OCI-LY1 (cell line): ENCODE measurements at regions not wholly inside any gene's neighbourhood (a gene's known extent, or its start where the extent isn't known, plus 50 kb on each side); places are given as distances from the start of the nearest gene placed in this dataset.

Experiments
- H2AFZ ChIP-seq: fragments of 200-600 bp; sonication (generic), shearing (Covaris generic); 2 replicates; pipeline ENCODE4 v1.6.0; 2014; ENCODE audit warnings: antibody characterized with exemption, mild to moderate bottlenecking, low read length
- H3F3A ChIP-seq: fragments of 200-600 bp; sonication (generic), shearing (Covaris generic); 2 replicates; pipeline ENCODE4 v1.6.0; 2014; ENCODE audit warnings: mild to moderate bottlenecking, antibody characterized with exemption, low read length, moderate library complexity; ENCODE audit not compliant: insufficient read depth
- H3K27ac ChIP-seq: fragments of 200-600 bp; sonication (generic); 2 replicates; pipeline ENCODE4 v1.5.1; 2014; ENCODE audit warnings: low read length, mixed run types, mild to moderate bottlenecking, low read depth; ENCODE audit not compliant: poor library complexity, severe bottlenecking
- H3K27me3 ChIP-seq: fragments of 200-600 bp; sonication (generic); 2 replicates; pipeline ENCODE4 v1.6.0; 2014; ENCODE audit warnings: antibody characterized with exemption, mild to moderate bottlenecking, low read length, moderate library complexity; ENCODE audit not compliant: insufficient read depth
- H3K36me3 ChIP-seq: fragments of 200-600 bp; sonication (generic); 2 replicates; pipeline ENCODE4 v1.6.1; 2014; ENCODE audit warnings: mild to moderate bottlenecking, antibody characterized with exemption, low read length, moderate library complexity, mixed read lengths; ENCODE audit not compliant: insufficient read depth
- H3K4me1 ChIP-seq: fragments of 200-600 bp; sonication (generic); 2 replicates; pipeline ENCODE4 v1.5.1; 2014; ENCODE audit warnings: mild to moderate bottlenecking, low read length, moderate library complexity; ENCODE audit not compliant: insufficient read depth, severe bottlenecking
- H3K4me2 ChIP-seq: fragments of 200-600 bp; sonication (generic), shearing (Covaris generic); 2 replicates; pipeline ENCODE4 v1.6.1; 2014; ENCODE audit warnings: low read length
- H3K4me3 ChIP-seq: fragments of 200-600 bp; sonication (generic); 2 replicates; pipeline ENCODE4 v1.5.1; 2014; ENCODE audit warnings: low read length, low read depth, mild to moderate bottlenecking, mixed read lengths; ENCODE audit not compliant: poor library complexity, severe bottlenecking
- H3K79me2 ChIP-seq: fragments of 200-600 bp; shearing (Covaris generic); 2 replicates; pipeline ENCODE4 v1.6.1; 2016; ENCODE audit warnings: mixed run types, low read length, mixed read lengths; ENCODE audit not compliant: insufficient read depth
- H3K9ac ChIP-seq: fragments of 200-600 bp; sonication (generic), shearing (Covaris generic); 2 replicates; pipeline ENCODE4 v1.6.1; 2014; ENCODE audit warnings: mild to moderate bottlenecking, low read length, mixed read lengths
- H3K9me2 ChIP-seq: fragments of 200-600 bp; sonication (generic), shearing (Covaris generic); 2 replicates; pipeline ENCODE4 v1.6.1; 2014; ENCODE audit warnings: low read depth, mild to moderate bottlenecking, low read length, mixed read lengths
- H3K9me3 ChIP-seq: fragments of 200-600 bp; shearing (Covaris generic); 2 replicates; pipeline ENCODE4 v1.6.1; 2014; ENCODE audit warnings: low read length, mixed read lengths
- H4K20me1 ChIP-seq: fragments of 200-600 bp; sonication (generic), shearing (Covaris generic); 2 replicates; pipeline ENCODE4 v1.6.0; 2016; ENCODE audit warnings: mild to moderate bottlenecking, low read length; ENCODE audit not compliant: insufficient read depth
- CTCF ChIP-seq: fragments of 200-600 bp; sonication (generic), shearing (Covaris generic); IDR thresholded peaks from 2 replicates; pipeline ENCODE4 v1.5.1; 2017; ENCODE audit warnings: mild to moderate bottlenecking, antibody characterized with exemption, low read length, moderate library complexity, mixed read lengths
- EZH2 ChIP-seq: fragments of 200-600 bp; sonication (generic), shearing (Covaris generic); IDR thresholded peaks from 2 replicates; pipeline ENCODE4 v1.8.0; 2017; ENCODE audit warnings: borderline replicate concordance, mixed run types, mild to moderate bottlenecking, antibody characterized with exemption, low read length, moderate library complexity, mixed read lengths

- Histone ChIP-seq H3K79me2 (no peaks in the 10 kb centered on the region), H3K4me3 (no peak overlapping the region), H3K27ac (no peak overlapping the region), H3K27me3 (no peaks in the 10 kb centered on the region), H3K36me3 (no peaks in the 10 kb centered on the region), H3K9me2 (no peaks in the 10 kb centered on the region), H3K9me3 (no peaks in the 10 kb centered on the region), H2AFZ (no peak overlapping the region), H3K9ac (no peak overlapping the region), H3K4me1 (no peaks in the 10 kb centered on the region), H3K4me2 (no peak overlapping the region), H4K20me1 (no peaks in the 10 kb centered on the region), H3F3A (no peaks in the 10 kb centered on the region)
- TF ChIP-seq CTCF (no peak), EZH2 (no peak)
Observed at GRCh38 chr16:80283466-80284392, 257.1 kb upstream of the DYNLRB2 start.

GRCh38 chr16:80280557-80280956 lies 260.2 kb upstream of the DYNLRB2 start:
- Histone ChIP-seq H3K27ac (no peak overlapping the region), H3K4me2 (no peak overlapping the region), H3K36me3 (no peaks in the 10 kb centered on the region), H3K4me1 (no peaks in the 10 kb centered on the region), H3K4me3 (no peak overlapping the region), H4K20me1 (no peaks in the 10 kb centered on the region), H3K27me3 (no peaks in the 10 kb centered on the region), H3K9me2 (no peaks in the 10 kb centered on the region), H3K9ac (no peak overlapping the region), H3K79me2 (no peaks in the 10 kb centered on the region), H2AFZ (no peak overlapping the region), H3K9me3 (no peaks in the 10 kb centered on the region), H3F3A (no peaks in the 10 kb centered on the region)
- TF ChIP-seq CTCF (no peak), EZH2 (no peak)

- no peaks in the 10 kb centered on the region for H3K4me1 ChIP-seq
- H3K27ac ChIP-seq = no peak overlapping the region
- H3K4me2 ChIP-seq = no peak overlapping the region
- no peak overlapping the region for H2AFZ ChIP-seq
- no peak overlapping the region for H3K4me3 ChIP-seq
- no peak overlapping the region for H3K9ac ChIP-seq
- no peaks in the 10 kb centered on the region for H3K79me2 ChIP-seq
- H4K20me1 ChIP-seq = no peaks in the 10 kb centered on the region
- no peaks in the 10 kb centered on the region for H3K36me3 ChIP-seq
- no peaks in the 10 kb centered on the region for H3K27me3 ChIP-seq
- no peaks in the 10 kb centered on the region for H3K9me3 ChIP-seq
- H3F3A ChIP-seq = no peaks in the 10 kb centered on the region
- no peaks in the 10 kb centered on the region for H3K9me2 ChIP-seq
- TF ChIP-seq EZH2 (no peak), CTCF (no peak)
Observed at GRCh38 chr16:80279656-80280055, 261.1 kb upstream of the DYNLRB2 start.
